ENCODE measurements at regions not wholly inside any gene's neighbourhood (a gene's known extent, or its start where the extent isn't known, plus 50 kb on each side); places are given as distances from the start of the nearest gene placed in this dataset.

DNA sequence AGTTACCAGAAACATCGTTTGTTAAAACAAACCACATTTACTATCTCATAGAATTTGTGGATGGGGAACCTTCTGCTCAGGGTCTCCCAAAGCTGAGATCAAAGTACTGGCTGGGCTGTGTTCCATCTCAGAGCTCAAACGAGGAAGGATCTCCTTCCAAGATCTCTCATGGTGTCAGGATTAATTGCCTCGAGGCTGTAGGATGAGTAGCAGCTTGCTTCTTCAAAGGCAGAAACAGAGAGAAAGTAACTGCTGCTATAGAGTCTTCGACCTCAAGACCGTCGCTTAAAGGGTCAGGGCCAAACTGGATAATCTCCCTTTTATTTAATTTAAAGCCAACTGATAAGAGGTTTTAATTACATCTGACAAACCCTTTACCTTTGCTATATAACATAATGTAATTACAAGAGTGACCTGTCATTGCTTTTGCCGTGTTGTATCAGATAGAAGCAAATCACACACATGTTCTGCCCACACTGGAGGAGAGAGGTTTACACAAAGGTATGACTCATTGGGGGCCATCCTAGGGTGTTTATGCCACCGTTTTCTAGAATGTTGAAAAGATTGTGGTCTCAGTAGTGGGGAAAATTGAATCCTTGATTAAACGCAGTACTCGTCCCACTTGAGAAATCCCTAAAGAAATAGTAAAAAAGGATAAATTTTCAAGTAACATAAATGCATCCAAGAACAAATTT lies 868.8 kb upstream of the TMEM132C start:
- H3K4me1 Mint-ChIP-seq = no peaks in the 10 kb centered on the region
- H3K4me2 ChIP-seq = no peak overlapping the region
- H3K27ac ChIP-seq (ENCODE audit: low read depth) = no peak overlapping the region
- H3K27ac Mint-ChIP-seq = no peak overlapping the region
- no peak overlapping the region for H3K4me3 ChIP-seq
- H3K4me3 Mint-ChIP-seq = no peak overlapping the region
- H2AFZ ChIP-seq = no peak overlapping the region
- H3K9me3 Mint-ChIP-seq = peaks cover 91% of the 10 kb centered on the region
- no peaks in the 10 kb centered on the region for H3K4me1 ChIP-seq (ENCODE audit: insufficient read depth)
- H3F3A ChIP-seq (replicated peaks; ENCODE audit: low read depth) = no peaks in the 10 kb centered on the region
- H3K27me3 ChIP-seq (ENCODE audit: insufficient read depth) = no peaks in the 10 kb centered on the region
- no peaks in the 10 kb centered on the region for H3K36me3 ChIP-seq (ENCODE audit: insufficient read depth)
- H3K79me2 ChIP-seq (replicated peaks; ENCODE audit: insufficient read depth) = no peaks in the 10 kb centered on the region
- TF ChIP-seq JUNB (IDR thresholded peaks at IDR 0.05; ENCODE audit: unreplicated experiment) (no peak), REST (IDR thresholded peaks at IDR 0.05; ENCODE audit: unreplicated experiment) (no peak), NANOG (IDR thresholded peaks at IDR 0.05; ENCODE audit: borderline replicate concordance) (no peak)
- TF ChIP-seq, protein P1, sequence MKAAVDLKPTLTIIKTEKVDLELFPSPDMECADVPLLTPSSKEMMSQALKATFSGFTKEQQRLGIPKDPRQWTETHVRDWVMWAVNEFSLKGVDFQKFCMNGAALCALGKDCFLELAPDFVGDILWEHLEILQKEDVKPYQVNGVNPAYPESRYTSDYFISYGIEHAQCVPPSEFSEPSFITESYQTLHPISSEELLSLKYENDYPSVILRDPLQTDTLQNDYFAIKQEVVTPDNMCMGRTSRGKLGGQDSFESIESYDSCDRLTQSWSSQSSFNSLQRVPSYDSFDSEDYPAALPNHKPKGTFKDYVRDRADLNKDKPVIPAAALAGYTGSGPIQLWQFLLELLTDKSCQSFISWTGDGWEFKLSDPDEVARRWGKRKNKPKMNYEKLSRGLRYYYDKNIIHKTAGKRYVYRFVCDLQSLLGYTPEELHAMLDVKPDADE (IDR thresholded peaks at IDR 0.05) = no peak
- no peak for ATAC-seq
- H3K36me3 Mint-ChIP-seq (ENCODE audit: low read depth) = peaks cover 28% of the 10 kb centered on the region; the same call in 2 of the 3 replicates
- no peak for DNase-seq (ENCODE audit: low spot score)
- no peaks in the 10 kb centered on the region for H4K20me1 ChIP-seq (replicated peaks; ENCODE audit: insufficient read depth)
- no peaks in the 10 kb centered on the region for H3K9me2 ChIP-seq (ENCODE audit: insufficient read depth)
- H3K27me3 Mint-ChIP-seq (ENCODE audit: insufficient read depth, low read depth, poor library complexity) = no peaks in the 10 kb centered on the region

GRCh38 chr12:127399451-127399850 lies 867.5 kb upstream of the TMEM132C start:
- no peak overlapping the region for H3K4me3 Mint-ChIP-seq
- TF ChIP-seq CREB1 (CRISPR knock-in tag; IDR thresholded peaks at IDR 0.05; ENCODE audit: low read depth) (no peak), ZNF331 (CRISPR knock-in tag; IDR thresholded peaks at IDR 0.05; ENCODE audit: low read depth) (no peak), REST (IDR thresholded peaks at IDR 0.05; ENCODE audit: unreplicated experiment) (no peak), JUNB (IDR thresholded peaks at IDR 0.05; ENCODE audit: unreplicated experiment) (no peak), STAT1 (IDR thresholded peaks at IDR 0.05; ENCODE audit: unreplicated experiment) (no peak), ZNF114 (CRISPR knock-in tag; IDR thresholded peaks at IDR 0.05) (no peak), POLR2AphosphoS5 (IDR thresholded peaks at IDR 0.05; ENCODE audit: low read depth) (no peak), EZH2phosphoT487 (IDR thresholded peaks at IDR 0.05; ENCODE audit: unreplicated experiment) (no peak), NANOG (IDR thresholded peaks at IDR 0.05; ENCODE audit: borderline replicate concordance) (no peak)
- TF ChIP-seq, protein P2, sequence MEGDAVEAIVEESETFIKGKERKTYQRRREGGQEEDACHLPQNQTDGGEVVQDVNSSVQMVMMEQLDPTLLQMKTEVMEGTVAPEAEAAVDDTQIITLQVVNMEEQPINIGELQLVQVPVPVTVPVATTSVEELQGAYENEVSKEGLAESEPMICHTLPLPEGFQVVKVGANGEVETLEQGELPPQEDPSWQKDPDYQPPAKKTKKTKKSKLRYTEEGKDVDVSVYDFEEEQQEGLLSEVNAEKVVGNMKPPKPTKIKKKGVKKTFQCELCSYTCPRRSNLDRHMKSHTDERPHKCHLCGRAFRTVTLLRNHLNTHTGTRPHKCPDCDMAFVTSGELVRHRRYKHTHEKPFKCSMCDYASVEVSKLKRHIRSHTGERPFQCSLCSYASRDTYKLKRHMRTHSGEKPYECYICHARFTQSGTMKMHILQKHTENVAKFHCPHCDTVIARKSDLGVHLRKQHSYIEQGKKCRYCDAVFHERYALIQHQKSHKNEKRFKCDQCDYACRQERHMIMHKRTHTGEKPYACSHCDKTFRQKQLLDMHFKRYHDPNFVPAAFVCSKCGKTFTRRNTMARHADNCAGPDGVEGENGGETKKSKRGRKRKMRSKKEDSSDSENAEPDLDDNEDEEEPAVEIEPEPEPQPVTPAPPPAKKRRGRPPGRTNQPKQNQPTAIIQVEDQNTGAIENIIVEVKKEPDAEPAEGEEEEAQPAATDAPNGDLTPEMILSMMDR (conservative IDR thresholded peaks at IDR 0.05; ENCODE audit: low read depth in 2 of 2) = no peak

More at GRCh38 chr12:127399451-127399850, 867.5 kb upstream of the TMEM132C start:
- Histone ChIP-seq H3K27ac (ENCODE audit: low read depth) (no peak overlapping the region), H3K79me2 (replicated peaks; ENCODE audit: insufficient read depth) (no peaks in the 10 kb centered on the region), H3F3A (replicated peaks; ENCODE audit: low read depth) (no peaks in the 10 kb centered on the region), H3K36me3 (ENCODE audit: insufficient read depth) (no peaks in the 10 kb centered on the region), H3K4me3 (no peak overlapping the region), H3K4me1 (ENCODE audit: insufficient read depth) (no peaks in the 10 kb centered on the region), H4K20me1 (replicated peaks; ENCODE audit: insufficient read depth) (no peaks in the 10 kb centered on the region), H2AFZ (no peak overlapping the region), H3K4me2 (no peak overlapping the region), H3K27me3 (ENCODE audit: insufficient read depth) (no peaks in the 10 kb centered on the region), H3K9me2 (ENCODE audit: insufficient read depth) (no peaks in the 10 kb centered on the region)
- Mint-ChIP-seq H3K4me1 (no peaks in the 10 kb centered on the region), H3K27ac (no peak overlapping the region), H3K36me3 (ENCODE audit: low read depth) (peaks cover 32% of the 10 kb centered on the region; the same call in 2 of the 3 replicates), H3K9me3 (peaks cover 91% of the 10 kb centered on the region), H3K27me3 (ENCODE audit: insufficient read depth, low read depth, poor library complexity) (peaks cover 1% of the 10 kb centered on the region)
- ATAC-seq = no peak
- no peak for DNase-seq (ENCODE audit: low spot score)
